GM23248 (cell line): ENCODE measurements at regions not wholly inside any gene's neighbourhood (a gene's known extent, or its start where the extent isn't known, plus 50 kb on each side); places are given as distances from the start of the nearest gene placed in this dataset.

Experiments
- DNase-seq: peaks from one replicate; pipeline ENCODE4 v3.0.0-alpha.2; 2015
- H2AFZ ChIP-seq: fragments of 200-600 bp; sonication (generic); 2 replicates; pipeline ENCODE4 v1.6.1; 2016; ENCODE audit warnings: antibody characterized with exemption
- H3F3A ChIP-seq: fragments of 200-600 bp; sonication (generic); 2 replicates; pipeline ENCODE4 v1.6.1; 2016; ENCODE audit warnings: mild to moderate bottlenecking, antibody characterized with exemption, mixed run types; ENCODE audit not compliant: insufficient read depth
- H3K27ac ChIP-seq: fragments of 200-600 bp; sonication (generic); 2 replicates; pipeline ENCODE4 v1.5.1; 2016; ENCODE audit warnings: mild to moderate bottlenecking
- H3K27me3 ChIP-seq: fragments of 200-600 bp; sonication (generic); replicated peaks from 2 replicates; pipeline ENCODE4 v1.6.1; 2016; ENCODE audit warnings: mild to moderate bottlenecking; ENCODE audit not compliant: insufficient read depth
- H3K36me3 ChIP-seq: fragments of 200-600 bp; sonication (generic); 2 replicates; pipeline ENCODE4 v1.6.1; 2016; ENCODE audit warnings: low read depth, mild to moderate bottlenecking
- H3K4me1 ChIP-seq: fragments of 200-600 bp; sonication (generic); 2 replicates; pipeline ENCODE4 v1.6.1; 2016; ENCODE audit warnings: mild to moderate bottlenecking; ENCODE audit not compliant: insufficient read depth
- H3K4me2 ChIP-seq: fragments of 200-600 bp; sonication (generic); one replicate; pipeline ENCODE4 v1.6.1; 2016; ENCODE audit warnings: mild to moderate bottlenecking; ENCODE audit not compliant: unreplicated experiment
- H3K4me3 ChIP-seq: fragments of 200-600 bp; sonication (generic); 2 replicates; pipeline ENCODE4 v1.5.1; 2016; ENCODE audit warnings: mild to moderate bottlenecking
- H3K79me2 ChIP-seq: fragments of 200-600 bp; sonication (generic); 2 replicates; pipeline ENCODE4 v1.6.1; 2016; ENCODE audit warnings: mild to moderate bottlenecking; ENCODE audit not compliant: insufficient read depth
- H3K9ac ChIP-seq: fragments of 200-600 bp; sonication (generic); 2 replicates; pipeline ENCODE4 v1.6.1; 2016; ENCODE audit warnings: mild to moderate bottlenecking
- H3K9me2 ChIP-seq: fragments of 200-600 bp; sonication (generic); 2 replicates; pipeline ENCODE4 v1.6.1; 2016; ENCODE audit warnings: mixed run types, mild to moderate bottlenecking, moderate library complexity; ENCODE audit not compliant: insufficient read depth
- H3K9me3 ChIP-seq: fragments of 200-600 bp; sonication (generic); one replicate; pipeline ENCODE4 v1.6.1; 2017; ENCODE audit warnings: low read depth
- H4K20me1 ChIP-seq: fragments of 200-600 bp; sonication (generic); 2 replicates; pipeline ENCODE4 v1.6.0; 2016; ENCODE audit not compliant: insufficient read depth
- EZH2 ChIP-seq: fragments of 200-600 bp; sonication (generic); IDR thresholded peaks from 2 replicates; pipeline ENCODE4 v1.6.1; 2018; ENCODE audit warnings: antibody characterized with exemption, mild to moderate bottlenecking; ENCODE audit not compliant: insufficient read depth, poor library complexity, severe bottlenecking
- EZH2phosphoT487 ChIP-seq: fragments of 200-600 bp; sonication (generic); IDR thresholded peaks from 2 replicates; pipeline ENCODE4 v1.6.1; 2018; ENCODE audit warnings: antibody characterized with exemption, moderate library complexity, mild to moderate bottlenecking, low read depth; ENCODE audit not compliant: insufficient read depth
- WGBS, 2 experiments: methylation state at CpG; one replicate each; pipeline ENCODE4 v1.1.6; 2015 to 2017; ENCODE audit warnings: low lambda C conversion rate in 2 of 2, low coverage in 1 of 2; ENCODE audit errors: missing lambda C conversion rate in 2 of 2; 5-methylcytosine and 5-hydroxymethylcytosine counted together
- in situ Hi-C: fragments of 300-500 bp; cut with MboI; formaldehyde crosslinking; loops from 2 replicates; pipeline ENCODE4 v1.15.0; 2020

DNA sequence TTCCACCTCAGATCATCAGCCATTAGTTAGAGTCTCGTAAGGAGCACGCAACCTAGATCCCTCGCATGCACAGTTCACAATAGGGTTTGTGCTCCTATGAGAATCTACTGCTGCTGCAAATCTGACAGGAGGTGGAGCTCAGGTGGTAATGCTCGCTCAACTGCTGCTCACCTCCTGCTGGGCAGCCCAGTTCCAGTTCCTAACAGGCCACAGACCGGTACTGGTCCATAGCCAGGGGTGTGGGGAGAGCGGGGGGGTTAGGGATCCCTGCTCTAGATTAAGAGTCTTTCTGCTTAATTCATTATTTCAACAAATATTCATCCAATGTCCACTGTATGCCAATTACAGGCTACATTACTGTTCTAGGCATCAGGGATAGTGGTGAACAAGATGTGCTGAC lies 170.4 kb upstream of the KBTBD8 start:
- H3K9me2 ChIP-seq = no peaks in the 10 kb centered on the region
- no peak overlapping the region for H3K27ac ChIP-seq
- DNase-seq = no peak
- no peak overlapping the region for H3K9ac ChIP-seq
- no peaks in the 10 kb centered on the region for H3K4me1 ChIP-seq
- H3K4me3 ChIP-seq = no peak overlapping the region
- H3K36me3 ChIP-seq = no peaks in the 10 kb centered on the region
- TF ChIP-seq EZH2phosphoT487 = no peak
- TF ChIP-seq EZH2 = no peak
- 70 to 71% methylated on average over 6 of the region's 6 CpGs for WGBS, 2 experiments
- peaks cover 7% of the 10 kb centered on the region for H3K27me3 ChIP-seq
- in situ Hi-C loops = loop anchor here (5.0 kb wide), 1 partner anchor 550 kb away; no protein-coding TSS in a partner anchor
- no peaks in the 10 kb centered on the region for H3F3A ChIP-seq
- H3K4me2 ChIP-seq = no peak overlapping the region
- H2AFZ ChIP-seq = no peak overlapping the region
- H3K79me2 ChIP-seq = no peaks in the 10 kb centered on the region
- H4K20me1 ChIP-seq = no peaks in the 10 kb centered on the region
- no peaks in the 10 kb centered on the region for H3K9me3 ChIP-seq

GRCh38 chr3:66828303-66828702 lies 169.8 kb upstream of the KBTBD8 start:
- H3K36me3 ChIP-seq = no peaks in the 10 kb centered on the region
- H2AFZ ChIP-seq = no peak overlapping the region
- no peaks in the 10 kb centered on the region for H3K79me2 ChIP-seq
- H3K4me2 ChIP-seq = no peak overlapping the region
- no peak for DNase-seq
- H3K9me3 ChIP-seq = no peaks in the 10 kb centered on the region
- TF ChIP-seq EZH2phosphoT487 (no peak), EZH2 (no peak)
- no peaks in the 10 kb centered on the region for H3F3A ChIP-seq
- peaks cover 7% of the 10 kb centered on the region for H3K27me3 ChIP-seq
- 79 to 80% methylated on average over 1 of the region's 1 CpG for WGBS, 2 experiments
- no peak overlapping the region for H3K27ac ChIP-seq
- no peaks in the 10 kb centered on the region for H4K20me1 ChIP-seq
- H3K4me3 ChIP-seq = no peak overlapping the region
- no peaks in the 10 kb centered on the region for H3K9me2 ChIP-seq
- H3K4me1 ChIP-seq = no peaks in the 10 kb centered on the region
- no peak overlapping the region for H3K9ac ChIP-seq
- in situ Hi-C loops = loop anchor here (5.0 kb wide), 1 partner anchor 551 kb away; no protein-coding TSS in a partner anchor

DNA sequence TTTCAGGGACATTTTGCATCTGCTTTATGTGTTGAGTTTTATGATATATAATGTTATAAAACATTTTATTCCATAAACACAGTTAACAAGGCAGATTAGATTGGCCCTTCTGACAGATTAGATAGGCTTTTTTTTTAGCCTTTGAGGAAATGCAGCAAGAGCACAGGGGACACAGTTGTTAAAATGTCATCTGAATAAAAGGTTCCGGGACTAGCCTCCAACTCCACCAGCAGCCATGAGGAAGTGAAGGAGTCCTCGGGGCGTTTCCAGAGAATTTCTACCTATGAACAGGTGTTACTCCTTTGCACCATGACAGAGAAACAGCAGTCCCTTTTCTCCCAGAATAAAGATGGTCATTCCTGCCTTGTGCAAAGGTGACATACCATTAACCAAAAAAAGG lies 167.8 kb upstream of the KBTBD8 start:
- Histone ChIP-seq H3K4me1 (no peaks in the 10 kb centered on the region), H3K9me3 (no peaks in the 10 kb centered on the region), H3F3A (no peaks in the 10 kb centered on the region), H3K9ac (no peak overlapping the region), H3K36me3 (no peaks in the 10 kb centered on the region), H2AFZ (no peak overlapping the region), H3K79me2 (no peaks in the 10 kb centered on the region), H3K9me2 (no peaks in the 10 kb centered on the region), H3K27ac (no peak overlapping the region), H4K20me1 (no peaks in the 10 kb centered on the region), H3K4me3 (no peak overlapping the region), H3K4me2 (no peak overlapping the region), H3K27me3 (peaks cover 7% of the 10 kb centered on the region)
- WGBS, 2 experiments = 82 to 90% methylated on average over 3 of the region's 3 CpGs
- DNase-seq = no peak
- TF ChIP-seq EZH2 = no peak
- TF ChIP-seq EZH2phosphoT487 = no peak
- in situ Hi-C loops = no loop called here

DNA sequence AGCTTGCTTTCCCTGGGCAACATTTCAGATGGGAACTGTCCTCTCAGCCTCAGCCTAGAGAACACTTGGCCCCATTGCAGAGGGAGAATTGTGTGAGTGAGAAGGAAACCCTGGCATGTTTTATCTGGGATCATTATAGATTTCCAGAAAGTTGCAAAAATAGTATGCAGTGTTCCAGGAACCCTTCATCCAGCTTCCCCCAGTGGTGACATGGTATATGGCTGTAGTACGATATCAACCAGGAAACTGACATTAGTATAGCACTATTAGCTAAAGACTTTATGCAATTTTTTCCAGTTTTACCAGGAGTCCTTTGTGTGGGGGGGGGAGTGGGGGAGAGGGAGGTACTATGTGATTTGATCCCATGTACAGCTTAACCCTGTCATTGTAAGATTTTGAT lies 166.2 kb upstream of the KBTBD8 start:
- no peaks in the 10 kb centered on the region for H3K4me1 ChIP-seq
- TF ChIP-seq EZH2phosphoT487 (no peak), EZH2 (no peak)
- H3K79me2 ChIP-seq = no peaks in the 10 kb centered on the region
- no peak overlapping the region for H3K4me2 ChIP-seq
- no peak for DNase-seq
- H3F3A ChIP-seq = no peaks in the 10 kb centered on the region
- H3K9me3 ChIP-seq = no peaks in the 10 kb centered on the region
- no peaks in the 10 kb centered on the region for H3K9me2 ChIP-seq
- no peak overlapping the region for H3K4me3 ChIP-seq
- no peak overlapping the region for H2AFZ ChIP-seq
- WGBS, 2 experiments = 75 to 88% methylated on average over 1 of the region's 1 CpG
- H3K36me3 ChIP-seq = no peaks in the 10 kb centered on the region
- no peak overlapping the region for H3K9ac ChIP-seq
- H3K27me3 ChIP-seq = peaks cover 5% of the 10 kb centered on the region
- in situ Hi-C loops = no loop called here
- H3K27ac ChIP-seq = no peak overlapping the region
- no peaks in the 10 kb centered on the region for H4K20me1 ChIP-seq
